Renal pelvis (tissue), 1 donor: ENCODE measurements at regions not wholly inside any gene's neighbourhood (a gene's known extent, or its start where the extent isn't known, plus 50 kb on each side); places are given as distances from the start of the nearest gene placed in this dataset.
A peak's percentile ranks its signal among the peaks of the same experiment; 100 is the strongest.

Experiments used
- DNase-seq: peaks from one replicate; pipeline ENCODE4 v3.0.0-alpha.2; 2013

GRCh38 chr3:193780810-193781478 is 187.9 kb downstream of the OPA1 start:
- peak; percentile 93 for DNase-seq

GRCh38 chr3:193782276-193782647 is 189.3 kb downstream of the OPA1 start:
- DNase-seq = no peak

- no peak for DNase-seq
Observed at GRCh38 chr3:193782747-193783146, 189.7 kb downstream of the OPA1 start.

GRCh38 chr3:193783166-193783896 is 190.3 kb downstream of the OPA1 start:
- no peak for DNase-seq

GRCh38 chr3:193784822-193785221 is 191.8 kb downstream of the OPA1 start:
- DNase-seq = no peak

GRCh38 chr3:193787496-193787870 is 194.5 kb downstream of the OPA1 start:
- DNase-seq = no peak

GRCh38 chr3:193788189-193788991 is 195.4 kb downstream of the OPA1 start:
- DNase-seq = peak; percentile 79

- DNase-seq = no peak
Observed at GRCh38 chr3:193789455-193789854, 196.4 kb downstream of the OPA1 start.

- no peak for DNase-seq
Observed at GRCh38 chr3:193790086-193790990, 197.3 kb downstream of the OPA1 start.

- no peak for DNase-seq
Observed at GRCh38 chr3:193791041-193792032, 198.3 kb downstream of the OPA1 start.

GRCh38 chr3:193793123-193793522 is 200.1 kb downstream of the OPA1 start:
- no peak for DNase-seq

GRCh38 chr3:193794002-193794881 is 201.2 kb downstream of the OPA1 start:
- no peak for DNase-seq

GRCh38 chr3:193795062-193795690 is 202.2 kb downstream of the OPA1 start:
- DNase-seq = no peak

GRCh38 chr3:193796089-193796488 is 203.1 kb downstream of the OPA1 start:
- DNase-seq = no peak

- no peak for DNase-seq
Observed at GRCh38 chr3:193797566-193797965, 204.6 kb downstream of the OPA1 start.

- no peak for DNase-seq
Observed at GRCh38 chr3:193798051-193798450, 205.0 kb downstream of the OPA1 start.

GRCh38 chr3:193800138-193801043 is 207.4 kb downstream of the OPA1 start:
- no peak for DNase-seq

GRCh38 chr3:193801097-193801496 is 208.1 kb downstream of the OPA1 start:
- DNase-seq = no peak
